ENCODE measurements at regions not wholly inside any gene's neighbourhood (a gene's known extent, or its start where the extent isn't known, plus 50 kb on each side); places are given as distances from the start of the nearest gene placed in this dataset.

GRCh38 chr4:45063696-45064095, 337.3 kb upstream of the GNPDA2 start:
- no peaks in the 10 kb centered on the region for H3K4me1 ChIP-seq (ENCODE audit: insufficient read depth)
- TF ChIP-seq EZH2 (IDR thresholded peaks at IDR 0.05; ENCODE audit: insufficient read depth, poor library complexity, severe bottlenecking) (no peak), EZH2phosphoT487 (IDR thresholded peaks at IDR 0.05; ENCODE audit: insufficient read depth, low read depth) (no peak)
- in situ Hi-C loops (cut with MboI) = no loop called here
- DNase-seq = no peak
- H2AFZ ChIP-seq = no peak overlapping the region
- no peaks in the 10 kb centered on the region for H3F3A ChIP-seq (ENCODE audit: insufficient read depth)
- H3K27me3 ChIP-seq (replicated peaks; ENCODE audit: insufficient read depth) = no peaks in the 10 kb centered on the region
- no peak overlapping the region for H3K27ac ChIP-seq
- H3K36me3 ChIP-seq (ENCODE audit: low read depth) = no peaks in the 10 kb centered on the region
- no peaks in the 10 kb centered on the region for H3K9me2 ChIP-seq (ENCODE audit: insufficient read depth)
- 0 to 3% methylated on average over 1 of the region's 1 CpG for WGBS, 2 experiments (ENCODE audit: low coverage in 1 of 2, low lambda C conversion rate in 2 of 2, missing lambda C conversion rate in 2 of 2)
- H3K4me2 ChIP-seq (ENCODE audit: unreplicated experiment) = no peak overlapping the region
- no peaks in the 10 kb centered on the region for H3K79me2 ChIP-seq (ENCODE audit: insufficient read depth)
- H3K4me3 ChIP-seq = no peak overlapping the region
- no peaks in the 10 kb centered on the region for H4K20me1 ChIP-seq (ENCODE audit: insufficient read depth)
- H3K9me3 ChIP-seq (ENCODE audit: low read depth) = no peaks in the 10 kb centered on the region
- H3K9ac ChIP-seq = no peak overlapping the region

GRCh38 chr4:45062935-45063545, 336.7 kb upstream of the GNPDA2 start:
- DNase-seq = no peak
- Histone ChIP-seq H3K27ac (no peak overlapping the region), H3K9ac (no peak overlapping the region), H3F3A (ENCODE audit: insufficient read depth) (no peaks in the 10 kb centered on the region), H3K4me1 (ENCODE audit: insufficient read depth) (no peaks in the 10 kb centered on the region), H3K36me3 (ENCODE audit: low read depth) (no peaks in the 10 kb centered on the region), H3K9me2 (ENCODE audit: insufficient read depth) (no peaks in the 10 kb centered on the region), H3K4me2 (ENCODE audit: unreplicated experiment) (no peak overlapping the region), H3K4me3 (no peak overlapping the region), H3K9me3 (ENCODE audit: low read depth) (no peaks in the 10 kb centered on the region), H3K79me2 (ENCODE audit: insufficient read depth) (no peaks in the 10 kb centered on the region), H2AFZ (no peak overlapping the region), H3K27me3 (replicated peaks; ENCODE audit: insufficient read depth) (no peaks in the 10 kb centered on the region), H4K20me1 (ENCODE audit: insufficient read depth) (no peaks in the 10 kb centered on the region)
- WGBS, 2 experiments (ENCODE audit: low coverage in 1 of 2, low lambda C conversion rate in 2 of 2, missing lambda C conversion rate in 2 of 2) = 0% methylated on average over 1 of the region's 1 CpG
- in situ Hi-C loops (cut with MboI) = no loop called here
- TF ChIP-seq EZH2 (IDR thresholded peaks at IDR 0.05; ENCODE audit: insufficient read depth, poor library complexity, severe bottlenecking) (no peak), EZH2phosphoT487 (IDR thresholded peaks at IDR 0.05; ENCODE audit: insufficient read depth, low read depth) (no peak)

GRCh38 chr4:45043911-45044310, 317.6 kb upstream of the GNPDA2 start:
- Histone ChIP-seq H2AFZ (no peak overlapping the region), H4K20me1 (ENCODE audit: insufficient read depth) (no peaks in the 10 kb centered on the region), H3K27ac (no peak overlapping the region), H3K4me1 (ENCODE audit: insufficient read depth) (no peaks in the 10 kb centered on the region), H3K36me3 (ENCODE audit: low read depth) (no peaks in the 10 kb centered on the region), H3K9me2 (ENCODE audit: insufficient read depth) (no peaks in the 10 kb centered on the region), H3K9me3 (ENCODE audit: low read depth) (no peaks in the 10 kb centered on the region), H3K79me2 (ENCODE audit: insufficient read depth) (no peaks in the 10 kb centered on the region), H3K4me2 (ENCODE audit: unreplicated experiment) (no peak overlapping the region), H3K27me3 (replicated peaks; ENCODE audit: insufficient read depth) (no peaks in the 10 kb centered on the region), H3F3A (ENCODE audit: insufficient read depth) (no peaks in the 10 kb centered on the region), H3K4me3 (no peak overlapping the region), H3K9ac (no peak overlapping the region)
- WGBS, 2 experiments (ENCODE audit: low coverage in 1 of 2, low lambda C conversion rate in 2 of 2, missing lambda C conversion rate in 2 of 2) = 23 to 26% methylated on average over 2 of the region's 2 CpGs
- no peak for DNase-seq
- TF ChIP-seq EZH2phosphoT487 (IDR thresholded peaks at IDR 0.05; ENCODE audit: insufficient read depth, low read depth) (no peak), EZH2 (IDR thresholded peaks at IDR 0.05; ENCODE audit: insufficient read depth, poor library complexity, severe bottlenecking) (no peak)
- in situ Hi-C loops (cut with MboI) = no loop called here

GRCh38 chr4:45036677-45037076, 310.3 kb upstream of the GNPDA2 start:
- Histone ChIP-seq H3K9me2 (ENCODE audit: insufficient read depth) (no peaks in the 10 kb centered on the region), H3K27me3 (replicated peaks; ENCODE audit: insufficient read depth) (no peaks in the 10 kb centered on the region), H3K79me2 (ENCODE audit: insufficient read depth) (no peaks in the 10 kb centered on the region), H3K9me3 (ENCODE audit: low read depth) (no peaks in the 10 kb centered on the region), H3K36me3 (ENCODE audit: low read depth) (no peaks in the 10 kb centered on the region), H3F3A (ENCODE audit: insufficient read depth) (no peaks in the 10 kb centered on the region), H3K4me2 (ENCODE audit: unreplicated experiment) (no peak overlapping the region), H3K4me1 (ENCODE audit: insufficient read depth) (no peaks in the 10 kb centered on the region), H4K20me1 (ENCODE audit: insufficient read depth) (no peaks in the 10 kb centered on the region), H3K9ac (no peak overlapping the region), H3K4me3 (no peak overlapping the region), H3K27ac (no peak overlapping the region), H2AFZ (no peak overlapping the region)
- no peak for TF ChIP-seq EZH2 (IDR thresholded peaks at IDR 0.05; ENCODE audit: insufficient read depth, poor library complexity, severe bottlenecking)
- no peak for TF ChIP-seq EZH2phosphoT487 (IDR thresholded peaks at IDR 0.05; ENCODE audit: insufficient read depth, low read depth)
- WGBS, 2 experiments (ENCODE audit: low coverage in 1 of 2, low lambda C conversion rate in 2 of 2, missing lambda C conversion rate in 2 of 2) = 30 to 36% methylated on average over 2 of the region's 2 CpGs
- in situ Hi-C loops (cut with MboI) = no loop called here
- DNase-seq = no peak
